ENCODE measurements at regions not wholly inside any gene's neighbourhood (a gene's known extent, or its start where the extent isn't known, plus 50 kb on each side); places are given as distances from the start of the nearest gene placed in this dataset.
"Not testable (repeated sequence)": the region's sequence is repeated elsewhere in the genome, so short reads cannot be mapped to it uniquely, and the experiment has no call there.

DNA sequence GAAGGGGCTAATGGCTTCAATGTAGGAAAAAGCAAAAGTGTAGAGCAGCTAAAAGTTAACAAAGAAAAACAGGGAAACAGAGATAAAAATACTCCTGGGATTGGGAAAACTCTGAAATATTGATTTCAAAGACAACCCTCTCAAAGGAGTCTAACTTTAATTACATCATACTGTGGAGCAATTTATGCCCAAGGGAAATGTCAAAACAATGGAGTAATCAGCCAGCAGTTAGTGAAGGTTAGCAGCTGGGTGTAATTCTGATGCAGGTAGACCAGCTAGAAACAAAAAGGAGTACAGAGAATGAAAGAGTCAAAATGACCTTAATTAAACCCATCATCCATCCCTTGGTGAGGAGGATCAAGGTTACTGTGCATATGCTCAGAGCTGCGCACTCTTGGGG is 169.0 kb downstream of the ADAM29 start:
- Histone ChIP-seq H3K27me3 (ENCODE audit: low read depth) (no peaks in the 10 kb centered on the region), H3K36me3 (replicated peaks) (no peaks in the 10 kb centered on the region), H3K4me1 (no peaks in the 10 kb centered on the region), H3K9me3 (no peaks in the 10 kb centered on the region), H3K4me3 (no peak overlapping the region)
- no peak for DNase-seq (ENCODE audit: low spot score in 2 of 2)
- in situ Hi-C loops (cut with MboI; ENCODE audit: low sequenced_read_pairs) = no loop called here

DNA sequence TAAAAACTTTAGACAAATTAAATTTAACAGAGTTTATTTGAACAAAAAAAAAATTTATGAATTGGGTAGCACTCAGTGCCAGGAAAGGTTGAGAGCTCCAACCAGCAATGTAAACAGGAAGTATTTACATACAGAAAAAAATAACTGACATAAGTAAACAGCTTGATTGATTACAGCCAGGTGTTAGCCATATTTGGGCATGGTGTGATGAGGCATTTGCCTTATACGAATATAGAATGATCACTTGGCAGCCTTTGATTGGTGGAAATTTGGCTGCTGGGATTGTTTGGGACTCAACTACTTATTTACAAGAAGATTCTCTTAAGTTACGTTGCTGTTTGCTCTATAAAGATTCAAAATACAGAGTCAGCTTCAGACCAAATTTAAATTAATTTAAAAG is 172.0 kb downstream of the ADAM29 start:
- Histone ChIP-seq H3K9me3 (no peaks in the 10 kb centered on the region), H3K36me3 (replicated peaks) (no peaks in the 10 kb centered on the region), H3K4me3 (no peak overlapping the region), H3K4me1 (no peaks in the 10 kb centered on the region), H3K27me3 (ENCODE audit: low read depth) (no peaks in the 10 kb centered on the region)
- no peak for DNase-seq (ENCODE audit: low spot score in 2 of 2)
- in situ Hi-C loops (cut with MboI; ENCODE audit: low sequenced_read_pairs) = no loop called here

DNA sequence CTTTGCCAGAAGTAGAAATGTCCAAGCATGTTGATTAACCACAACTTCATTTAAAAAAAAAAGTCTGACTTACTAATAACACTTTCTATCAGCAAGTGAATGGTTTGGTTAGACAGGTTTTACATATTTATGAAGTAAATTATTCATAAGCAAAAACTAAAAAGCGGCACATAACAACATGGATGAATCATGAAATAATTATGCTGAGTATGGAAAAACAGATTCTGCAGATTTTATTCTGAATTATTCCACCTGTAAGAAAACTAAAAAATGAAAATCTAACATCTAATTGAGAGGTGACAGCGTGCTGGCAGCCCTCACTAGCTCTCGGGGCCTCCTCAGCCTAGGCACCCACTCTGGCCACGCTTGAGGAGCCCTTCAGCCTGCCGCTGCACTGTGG is 173.5 kb downstream of the ADAM29 start:
- H3K4me3 ChIP-seq = no peak overlapping the region
- no peaks in the 10 kb centered on the region for H3K36me3 ChIP-seq (replicated peaks)
- in situ Hi-C loops (cut with MboI; ENCODE audit: low sequenced_read_pairs) = no loop called here
- no peaks in the 10 kb centered on the region for H3K4me1 ChIP-seq
- H3K27me3 ChIP-seq (ENCODE audit: low read depth) = no peaks in the 10 kb centered on the region
- no peaks in the 10 kb centered on the region for H3K9me3 ChIP-seq
- no peak for DNase-seq (ENCODE audit: low spot score in 2 of 2)

DNA sequence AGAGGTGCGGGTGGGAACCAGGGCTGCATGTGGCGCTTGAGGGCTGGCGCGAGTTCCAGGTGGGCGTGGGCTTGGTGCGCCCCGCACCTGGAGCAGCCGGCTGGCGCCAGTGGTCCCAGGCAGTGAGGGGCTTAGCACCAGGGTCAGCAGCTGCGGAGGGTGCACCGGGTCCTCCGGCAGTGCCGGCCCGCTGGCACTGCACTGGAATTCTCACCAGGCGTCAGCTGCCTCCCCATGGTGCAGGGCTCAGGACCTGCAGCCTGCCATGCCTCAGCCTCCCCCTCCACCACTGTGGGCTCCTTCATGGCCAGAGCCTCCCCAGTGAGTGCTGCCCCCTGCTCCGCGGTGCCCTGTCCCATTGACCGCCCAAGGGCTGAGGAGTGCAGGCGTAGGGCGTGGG is 174.0 kb downstream of the ADAM29 start:
- no peak for DNase-seq (ENCODE audit: low spot score in 2 of 2)
- H3K27me3 ChIP-seq (ENCODE audit: low read depth) = no peaks in the 10 kb centered on the region
- no peak overlapping the region for H3K4me3 ChIP-seq
- no peaks in the 10 kb centered on the region for H3K4me1 ChIP-seq
- H3K36me3 ChIP-seq (replicated peaks) = no peaks in the 10 kb centered on the region
- in situ Hi-C loops (cut with MboI; ENCODE audit: low sequenced_read_pairs) = no loop called here
- no peaks in the 10 kb centered on the region for H3K9me3 ChIP-seq

DNA sequence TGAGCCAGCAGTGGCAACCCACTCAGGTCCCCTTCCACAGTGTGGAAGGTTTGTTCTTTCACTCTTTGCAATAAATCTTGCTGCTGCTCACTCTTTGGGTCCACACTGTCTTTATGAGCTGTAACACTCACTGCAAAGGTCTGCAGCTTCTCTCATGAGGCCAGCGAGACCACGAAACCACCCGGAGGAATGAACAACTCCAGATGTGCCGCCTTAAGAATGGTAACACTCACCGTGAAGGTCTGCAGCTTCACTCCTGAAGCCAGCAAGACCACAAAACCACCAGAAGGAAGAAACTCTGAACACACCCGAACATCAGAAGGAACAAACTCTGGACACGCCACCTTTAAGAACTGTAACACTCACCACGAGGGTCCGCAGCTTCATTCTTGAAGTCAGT is 174.9 kb downstream of the ADAM29 start:
- H3K27me3 ChIP-seq (ENCODE audit: low read depth); H3K9me3 ChIP-seq; H3K4me3 ChIP-seq; in situ Hi-C loops (cut with MboI; ENCODE audit: low sequenced_read_pairs); H3K4me1 ChIP-seq; DNase-seq (ENCODE audit: low spot score in 2 of 2); H3K36me3 ChIP-seq (replicated peaks): not testable (repeated sequence)

DNA sequence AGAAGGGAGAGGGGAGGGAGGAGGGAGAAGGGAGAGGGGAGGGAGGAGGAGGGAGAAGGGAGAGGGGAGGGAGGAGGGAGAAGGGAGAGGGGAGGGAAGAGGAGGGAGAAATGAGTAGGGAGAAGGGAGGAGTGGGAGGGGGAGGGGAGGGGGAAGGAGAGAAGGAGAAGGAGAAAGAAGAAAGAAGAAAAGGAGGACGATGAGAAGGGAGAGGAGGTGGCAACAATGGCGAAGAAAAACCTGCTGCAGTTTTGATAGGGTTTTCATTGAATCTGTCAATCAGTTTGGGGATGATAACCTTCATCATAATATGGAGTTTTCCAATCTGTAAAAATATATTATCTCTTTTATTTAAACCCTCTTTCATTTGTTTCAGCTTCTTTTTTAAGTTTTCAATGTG is 185.2 kb downstream of the ADAM29 start:
- no peak for DNase-seq (ENCODE audit: low spot score in 2 of 2)
- 0 out of 2 replicates have a peak, but pooled peaks cover 2% of the 10 kb centered on the region for H3K9me3 ChIP-seq
- H3K36me3 ChIP-seq (replicated peaks) = no peaks in the 10 kb centered on the region
- H3K4me1 ChIP-seq = no peaks in the 10 kb centered on the region
- no peaks in the 10 kb centered on the region for H3K27me3 ChIP-seq (ENCODE audit: low read depth)
- H3K4me3 ChIP-seq = no peak overlapping the region
- in situ Hi-C loops (cut with MboI; ENCODE audit: low sequenced_read_pairs) = no loop called here

DNA sequence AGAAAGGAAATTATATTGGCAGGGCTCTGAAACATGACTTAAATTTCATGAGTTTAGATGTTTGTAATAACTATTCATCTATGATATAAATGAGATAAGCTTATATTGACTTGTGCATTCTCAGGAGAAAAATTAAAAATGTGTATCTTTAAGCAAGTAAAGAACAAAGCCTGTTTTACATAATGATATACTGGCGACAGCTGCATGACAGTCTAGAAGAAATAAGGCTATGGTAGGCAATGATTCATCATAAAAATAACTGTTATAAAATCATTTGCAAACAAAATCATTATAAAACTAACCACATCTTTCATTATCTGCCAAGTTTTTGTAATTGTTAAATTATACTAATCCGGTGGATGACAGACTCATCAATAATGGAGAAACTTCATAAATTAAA is 188.1 kb downstream of the ADAM29 start:
- H3K27me3 ChIP-seq (ENCODE audit: low read depth) = no peaks in the 10 kb centered on the region
- 0 out of 2 replicates have a peak, but pooled peaks cover 2% of the 10 kb centered on the region for H3K9me3 ChIP-seq
- no peak overlapping the region for H3K4me3 ChIP-seq
- H3K4me1 ChIP-seq = no peaks in the 10 kb centered on the region
- H3K36me3 ChIP-seq (replicated peaks) = no peaks in the 10 kb centered on the region
- in situ Hi-C loops (cut with MboI; ENCODE audit: low sequenced_read_pairs) = no loop called here
- DNase-seq (ENCODE audit: low spot score in 2 of 2) = no peak

DNA sequence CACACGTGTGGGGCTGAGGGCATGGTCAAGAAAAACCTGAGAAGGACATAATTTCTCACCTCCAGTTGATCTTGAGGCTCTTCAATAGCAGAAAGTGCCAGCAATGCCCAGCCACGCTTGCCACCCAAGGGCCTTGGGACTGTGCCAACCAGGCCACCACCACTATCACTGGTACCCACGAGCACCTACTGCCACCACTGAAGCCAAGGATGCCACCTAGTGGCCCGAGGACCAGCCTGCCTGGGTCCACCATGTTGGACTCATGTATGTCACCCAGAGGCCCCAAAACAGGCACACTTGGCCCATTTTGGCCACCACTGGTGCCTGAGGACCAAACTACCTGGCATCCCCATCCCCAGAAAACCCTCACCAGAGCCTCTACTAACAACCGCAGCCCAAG is 191.8 kb downstream of the ADAM29 start:
- no peak overlapping the region for H3K4me3 ChIP-seq
- in situ Hi-C loops (cut with MboI; ENCODE audit: low sequenced_read_pairs) = no loop called here
- peak in 1 of 2 experiments; percentile 30 for DNase-seq (ENCODE audit: low spot score in 2 of 2)
- H3K9me3 ChIP-seq = no peaks in the 10 kb centered on the region
- no peaks in the 10 kb centered on the region for H3K27me3 ChIP-seq (ENCODE audit: low read depth)
- H3K4me1 ChIP-seq = no peaks in the 10 kb centered on the region
- no peaks in the 10 kb centered on the region for H3K36me3 ChIP-seq (replicated peaks)

DNA sequence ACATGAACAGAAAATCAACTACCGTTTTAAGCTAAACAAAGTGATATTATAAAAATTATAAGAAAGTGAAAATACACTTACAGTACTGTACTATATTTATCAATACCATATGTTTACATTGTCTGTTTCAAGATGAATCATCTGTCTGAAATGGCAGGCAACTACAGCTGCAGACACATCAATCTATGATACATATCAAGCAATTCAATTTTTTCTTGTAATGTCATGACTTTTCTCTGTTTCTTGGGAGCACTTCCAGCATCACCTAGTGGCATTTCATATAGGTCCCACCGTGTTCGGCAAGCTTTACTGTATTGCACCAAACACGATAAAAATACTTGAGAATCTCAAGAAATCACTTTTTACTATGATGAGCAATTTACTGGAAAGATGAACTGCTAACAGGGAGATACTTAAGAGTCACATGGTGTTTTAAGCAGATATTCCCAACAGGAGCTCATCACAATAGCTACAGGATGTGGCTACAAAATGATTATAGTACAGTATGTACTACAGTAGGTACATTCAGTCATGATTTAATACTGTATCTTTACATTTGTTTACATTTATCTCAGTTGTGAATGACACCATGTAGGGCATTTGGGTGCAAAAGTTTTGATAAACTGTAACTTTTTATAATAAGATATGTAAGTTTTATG is 207.4 kb downstream of the ADAM29 start:
- in situ Hi-C loops (cut with MboI; ENCODE audit: low sequenced_read_pairs) = no loop called here
- no peak for DNase-seq (ENCODE audit: low spot score in 2 of 2)
- H3K9me3 ChIP-seq = no peaks in the 10 kb centered on the region
- no peaks in the 10 kb centered on the region for H3K27me3 ChIP-seq (ENCODE audit: low read depth)
- no peak overlapping the region for H3K4me3 ChIP-seq
- no peaks in the 10 kb centered on the region for H3K4me1 ChIP-seq
- H3K36me3 ChIP-seq (replicated peaks) = no peaks in the 10 kb centered on the region

DNA sequence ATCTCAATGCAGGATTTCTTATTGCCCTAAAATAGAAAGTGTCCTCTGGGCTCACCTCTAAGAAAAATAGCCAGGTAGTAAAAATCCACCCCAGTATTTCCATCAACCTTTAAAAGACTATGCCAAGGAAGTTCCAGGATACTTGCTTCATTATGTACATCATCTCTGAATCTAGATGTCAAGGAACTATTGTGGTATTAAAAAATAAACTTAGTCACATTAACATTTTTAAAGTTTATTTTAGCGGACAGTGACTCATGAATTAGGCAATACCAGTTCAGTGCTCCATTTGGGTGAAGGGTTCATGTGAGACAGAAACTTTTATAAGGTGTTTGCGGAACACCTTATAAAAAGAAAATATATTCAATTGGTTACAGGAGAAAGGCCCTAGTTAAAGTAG is 209.2 kb downstream of the ADAM29 start:
- in situ Hi-C loops (cut with MboI; ENCODE audit: low sequenced_read_pairs) = no loop called here
- DNase-seq (ENCODE audit: low spot score in 2 of 2) = no peak
- no peaks in the 10 kb centered on the region for H3K27me3 ChIP-seq (ENCODE audit: low read depth)
- H3K4me3 ChIP-seq = no peak overlapping the region
- H3K9me3 ChIP-seq = no peaks in the 10 kb centered on the region
- no peaks in the 10 kb centered on the region; the same call in 1 of the 2 replicates for H3K4me1 ChIP-seq
- no peaks in the 10 kb centered on the region for H3K36me3 ChIP-seq (replicated peaks)

DNA sequence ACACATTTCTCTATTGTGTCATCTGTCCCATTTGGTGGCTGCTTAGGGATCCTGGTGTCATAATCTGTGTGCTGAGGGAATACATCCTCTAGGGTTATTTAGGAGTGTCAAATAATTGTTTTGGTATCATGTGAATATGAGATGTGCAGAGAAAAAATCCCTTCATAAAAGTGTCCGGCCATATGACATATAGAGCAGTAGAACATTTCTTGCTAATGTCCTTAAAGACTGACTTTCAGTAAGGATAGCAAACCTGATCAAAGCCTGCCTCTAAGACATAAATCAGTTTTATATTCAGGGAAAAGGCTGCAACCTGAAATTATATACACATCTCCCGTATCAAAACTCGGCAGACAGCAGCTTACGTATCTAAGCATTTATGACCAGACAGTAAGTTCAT is 211.6 kb downstream of the ADAM29 start:
- no peak overlapping the region for H3K4me3 ChIP-seq
- in situ Hi-C loops (cut with MboI; ENCODE audit: low sequenced_read_pairs) = no loop called here

DNA sequence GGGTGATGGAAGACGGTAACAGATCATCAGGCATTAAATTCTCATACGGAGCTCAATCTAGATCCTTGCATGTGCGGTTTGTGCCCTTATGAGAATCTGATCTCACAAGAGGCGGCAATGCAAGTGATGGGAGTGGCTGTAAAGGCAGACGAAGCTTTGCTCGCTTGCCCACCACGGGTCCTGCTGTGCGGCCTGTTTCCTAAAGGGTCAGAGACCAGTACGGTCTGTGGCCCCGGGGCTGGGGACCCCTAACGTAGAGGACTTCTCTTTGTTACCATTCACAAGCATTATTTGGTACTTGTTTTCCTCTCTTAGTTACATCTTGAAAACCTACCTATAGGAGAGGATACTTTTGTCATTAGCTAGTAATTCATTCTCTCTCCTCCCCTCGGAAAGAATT is 221.0 kb downstream of the ADAM29 start:
- no peaks in the 10 kb centered on the region for H3K9me3 ChIP-seq
- no peaks in the 10 kb centered on the region for H3K27me3 ChIP-seq (ENCODE audit: low read depth)
- DNase-seq (ENCODE audit: low spot score in 2 of 2) = no peak
- in situ Hi-C loops (cut with MboI; ENCODE audit: low sequenced_read_pairs) = no loop called here
- no peak overlapping the region for H3K4me3 ChIP-seq
- no peaks in the 10 kb centered on the region for H3K4me1 ChIP-seq
- H3K36me3 ChIP-seq (replicated peaks) = no peaks in the 10 kb centered on the region

More for the DNA sequence above, 211.6 kb downstream of the ADAM29 start:
- H3K4me1 ChIP-seq = no peaks in the 10 kb centered on the region; the same call in 1 of the 2 replicates
- no peaks in the 10 kb centered on the region for H3K9me3 ChIP-seq
- no peaks in the 10 kb centered on the region for H3K27me3 ChIP-seq (ENCODE audit: low read depth)
- H3K36me3 ChIP-seq (replicated peaks) = no peaks in the 10 kb centered on the region
- DNase-seq (ENCODE audit: low spot score in 2 of 2) = no peak

DNA sequence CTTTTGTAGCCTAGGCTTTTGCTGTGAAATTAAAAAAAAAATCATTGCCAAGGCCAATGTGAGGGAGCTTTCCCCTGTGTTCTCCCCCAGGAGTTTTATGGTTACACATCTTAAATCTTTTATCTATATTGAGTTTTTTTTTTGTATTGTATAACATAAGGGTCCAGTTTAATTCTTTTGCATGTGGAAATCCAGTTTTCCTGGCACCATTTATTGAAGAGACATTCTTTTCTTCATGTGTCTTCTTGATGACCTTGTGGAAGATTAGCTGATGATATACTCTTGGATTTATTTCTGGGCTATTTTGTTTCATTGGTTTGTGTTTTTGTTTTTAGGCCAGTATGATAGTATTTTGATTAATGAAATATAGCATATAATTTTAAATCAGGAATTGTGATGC is 225.0 kb downstream of the ADAM29 start:
- H3K4me1 ChIP-seq = no peaks in the 10 kb centered on the region
- H3K4me3 ChIP-seq = no peak overlapping the region
- no peaks in the 10 kb centered on the region for H3K9me3 ChIP-seq
- DNase-seq (ENCODE audit: low spot score in 2 of 2) = no peak
- in situ Hi-C loops (cut with MboI; ENCODE audit: low sequenced_read_pairs) = no loop called here
- no peaks in the 10 kb centered on the region for H3K27me3 ChIP-seq (ENCODE audit: low read depth)
- no peaks in the 10 kb centered on the region for H3K36me3 ChIP-seq (replicated peaks)

DNA sequence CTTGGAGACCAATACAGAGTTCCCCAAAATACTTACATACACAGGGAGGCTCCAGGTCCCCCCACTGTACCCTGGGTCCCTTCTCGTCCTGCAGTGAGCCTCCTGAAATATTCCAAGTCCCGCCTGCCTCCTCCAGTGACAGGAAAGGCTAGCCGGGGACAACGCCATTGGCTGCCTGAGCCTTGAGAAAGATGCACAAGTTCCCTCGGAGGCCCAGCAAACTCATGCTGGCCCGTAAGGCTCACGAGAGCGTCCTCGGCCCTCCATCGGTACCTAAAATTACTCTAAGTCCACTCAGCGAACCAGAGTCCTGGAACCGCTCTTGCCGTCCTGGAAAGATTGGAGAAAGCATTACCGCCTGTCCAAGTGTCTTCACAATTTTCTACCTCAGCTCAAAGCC is 228.6 kb downstream of the ADAM29 start:
- H3K4me3 ChIP-seq = no peak overlapping the region
- no peak for DNase-seq (ENCODE audit: low spot score in 2 of 2)
- no peaks in the 10 kb centered on the region for H3K4me1 ChIP-seq
- no peaks in the 10 kb centered on the region for H3K36me3 ChIP-seq (replicated peaks)
- in situ Hi-C loops (cut with MboI; ENCODE audit: low sequenced_read_pairs) = no loop called here
- H3K9me3 ChIP-seq = no peaks in the 10 kb centered on the region
- H3K27me3 ChIP-seq (ENCODE audit: low read depth) = no peaks in the 10 kb centered on the region

DNA sequence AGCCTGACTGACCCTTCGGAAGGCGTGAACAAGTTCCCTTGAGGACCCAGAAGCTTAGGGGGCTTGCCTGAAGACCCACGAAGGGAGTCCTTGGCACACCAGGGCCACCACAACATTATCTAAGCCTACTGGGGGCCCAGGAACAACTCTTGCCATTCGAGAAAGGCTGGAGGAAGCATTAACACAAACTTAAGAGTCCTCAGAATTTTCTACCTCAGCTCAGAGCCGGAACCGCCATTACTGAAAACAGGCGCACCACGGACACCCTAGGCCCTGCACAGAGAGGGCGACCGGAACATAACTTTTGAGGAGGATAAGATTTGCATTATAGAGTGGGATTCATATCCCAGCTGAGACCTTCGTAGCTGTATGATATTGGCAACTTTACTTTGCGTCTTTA is 229.1 kb downstream of the ADAM29 start:
- Histone ChIP-seq H3K4me1 (no peaks in the 10 kb centered on the region), H3K36me3 (replicated peaks) (no peaks in the 10 kb centered on the region), H3K4me3 (no peak overlapping the region), H3K27me3 (ENCODE audit: low read depth) (no peaks in the 10 kb centered on the region), H3K9me3 (no peaks in the 10 kb centered on the region)
- in situ Hi-C loops (cut with MboI; ENCODE audit: low sequenced_read_pairs) = no loop called here
- DNase-seq (ENCODE audit: low spot score in 2 of 2) = no peak

All from HAP-1 (cell line).